NCI-H82 (cell line): ENCODE measurements at regions not wholly inside any gene's neighbourhood (a gene's known extent, or its start where the extent isn't known, plus 50 kb on each side); places are given as distances from the start of the nearest gene placed in this dataset.

Source experiments
- DNase-seq: peaks from one replicate; lab custom pipeline; 2025; lab: John Stamatoyannopoulos, UW

DNA sequence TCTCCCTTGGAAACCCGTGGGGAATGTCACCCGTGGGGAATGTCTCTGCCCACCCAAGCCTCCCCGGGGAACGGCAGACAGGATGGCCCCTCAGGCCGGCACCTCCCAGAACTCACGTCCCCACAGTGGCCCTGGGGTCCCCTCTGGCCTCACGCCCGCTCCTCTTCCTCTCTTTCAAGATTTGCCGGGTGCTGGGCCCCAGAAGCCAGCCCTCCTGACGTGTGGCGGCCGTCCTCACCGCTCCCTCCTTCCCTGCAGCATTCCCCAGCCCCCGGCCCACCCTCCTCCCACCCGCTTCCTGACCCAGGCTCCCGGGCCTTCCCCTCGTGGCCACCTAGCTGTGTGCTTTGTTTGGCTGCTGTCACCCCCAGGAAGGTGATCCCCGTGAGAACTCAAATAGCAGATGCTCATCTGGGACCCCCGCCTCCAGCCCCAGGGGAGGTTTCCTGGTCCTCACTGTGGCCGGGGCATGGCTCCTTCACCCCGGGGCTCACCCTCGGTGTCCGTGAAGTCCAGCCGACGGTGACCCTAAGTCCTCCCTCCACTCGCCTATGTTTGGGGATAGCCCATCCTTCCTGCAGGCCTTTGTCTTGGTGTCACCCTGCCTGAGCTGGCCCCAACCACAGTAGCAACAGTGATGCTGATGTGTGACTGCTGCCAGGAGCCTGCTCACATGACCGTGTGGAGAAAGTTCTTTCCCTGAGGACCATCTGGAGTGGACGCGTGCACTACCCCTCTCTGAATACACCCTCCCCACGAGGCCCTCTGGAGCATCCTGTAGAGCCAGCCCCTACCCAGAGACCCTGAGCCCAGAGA is 163.3 kb upstream of the IER5L start:
- no peak for DNase-seq

DNA sequence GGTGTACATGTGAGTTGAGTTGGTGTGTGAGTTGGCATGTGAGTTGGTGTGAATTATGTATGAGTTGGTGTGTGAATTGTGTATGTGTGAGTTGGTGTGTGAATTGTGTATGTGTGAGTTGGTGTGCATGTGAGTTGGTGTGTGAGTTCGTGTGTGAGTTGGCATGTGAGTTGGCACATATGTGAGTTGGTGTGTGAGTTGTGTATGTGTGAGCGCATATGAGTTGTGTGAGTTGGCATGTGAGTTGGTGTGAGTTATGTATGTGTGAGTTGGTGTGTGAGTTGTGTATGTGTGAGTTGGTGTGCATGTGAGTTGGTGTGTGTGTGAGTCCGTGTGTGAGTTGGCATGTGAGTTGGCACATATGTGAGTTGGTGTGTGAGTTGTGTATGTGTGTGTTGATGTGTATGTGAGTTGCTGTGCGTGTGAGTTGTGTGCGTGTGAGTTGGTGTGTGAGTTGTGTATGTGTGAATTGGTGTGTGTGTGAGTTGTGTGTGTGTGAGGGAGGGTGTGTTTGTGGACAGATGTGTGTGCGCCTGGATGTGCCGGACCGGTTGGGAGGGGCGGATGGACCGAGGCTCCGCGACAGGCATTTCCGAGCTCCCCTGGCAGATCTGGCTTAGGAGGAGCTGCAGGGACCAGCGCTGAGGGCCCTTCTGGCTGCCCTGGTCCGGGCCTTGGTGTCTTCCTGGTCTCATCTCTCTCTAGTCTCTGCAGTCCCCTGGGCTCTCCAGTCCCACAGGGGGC is 162.5 kb upstream of the IER5L start:
- DNase-seq, result peak; percentile 13

- DNase-seq, result no peak
Observed at GRCh38 chr9:129339539-129340157, 161.6 kb upstream of the IER5L start.

DNA sequence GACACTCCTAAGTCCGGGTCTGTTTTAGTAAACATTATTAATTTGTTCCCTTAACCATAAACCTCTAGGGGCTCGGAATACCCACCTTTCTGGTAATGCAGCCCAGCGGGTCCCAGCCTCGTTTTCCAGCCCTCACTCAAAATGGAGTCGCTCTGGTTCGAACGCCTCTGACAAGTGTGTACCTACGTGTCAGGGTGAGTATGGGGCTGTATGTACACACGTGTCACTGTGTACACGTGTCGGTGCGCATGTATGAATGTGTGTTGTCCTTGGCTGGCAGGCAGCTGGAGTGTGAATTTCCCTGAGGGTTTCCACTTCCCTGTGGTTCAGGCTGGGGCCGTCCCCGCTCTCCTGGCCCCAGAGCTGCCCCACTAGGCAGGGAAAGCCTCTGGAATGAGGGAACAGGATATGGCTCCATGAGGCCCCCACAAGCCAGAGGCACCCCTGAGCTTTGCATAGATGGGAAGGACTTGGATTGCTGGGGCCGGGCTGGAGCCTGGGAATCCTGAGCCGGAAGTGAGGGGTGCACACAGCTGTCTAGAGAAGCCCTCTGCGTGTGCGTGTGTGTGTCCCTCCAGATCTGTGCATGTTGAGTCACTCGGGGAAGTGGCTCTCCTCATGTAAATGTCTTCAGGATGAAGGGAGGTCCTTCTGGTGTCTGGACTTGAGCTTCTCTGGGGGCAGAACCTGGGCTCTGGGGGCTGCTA is 160.8 kb upstream of the IER5L start:
- DNase-seq, result no peak

GRCh38 chr9:129337336-129338140 is 159.5 kb upstream of the IER5L start:
- no peak for DNase-seq

GRCh38 chr9:129336601-129337331 is 158.7 kb upstream of the IER5L start:
- DNase-seq, result no peak

DNA sequence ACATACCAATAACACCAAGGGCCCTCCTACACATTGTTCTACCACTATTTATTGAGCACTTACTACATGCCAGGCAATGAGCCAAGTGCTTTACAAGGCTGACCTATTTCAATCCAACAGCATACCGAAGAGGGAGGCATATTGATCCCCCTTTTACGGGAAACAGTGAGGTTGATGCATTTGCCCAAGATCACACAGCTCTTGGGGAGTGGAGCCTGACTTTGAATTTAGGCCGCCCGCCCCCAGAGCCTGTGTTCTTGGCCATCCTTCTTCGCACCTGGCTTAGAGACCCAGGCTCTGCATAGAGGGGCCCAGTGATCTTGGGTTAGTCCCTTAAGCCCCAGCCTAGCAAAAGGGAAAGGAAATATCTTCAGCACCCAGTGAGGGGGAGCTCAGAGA is 158.1 kb upstream of the IER5L start:
- DNase-seq, result no peak

DNA sequence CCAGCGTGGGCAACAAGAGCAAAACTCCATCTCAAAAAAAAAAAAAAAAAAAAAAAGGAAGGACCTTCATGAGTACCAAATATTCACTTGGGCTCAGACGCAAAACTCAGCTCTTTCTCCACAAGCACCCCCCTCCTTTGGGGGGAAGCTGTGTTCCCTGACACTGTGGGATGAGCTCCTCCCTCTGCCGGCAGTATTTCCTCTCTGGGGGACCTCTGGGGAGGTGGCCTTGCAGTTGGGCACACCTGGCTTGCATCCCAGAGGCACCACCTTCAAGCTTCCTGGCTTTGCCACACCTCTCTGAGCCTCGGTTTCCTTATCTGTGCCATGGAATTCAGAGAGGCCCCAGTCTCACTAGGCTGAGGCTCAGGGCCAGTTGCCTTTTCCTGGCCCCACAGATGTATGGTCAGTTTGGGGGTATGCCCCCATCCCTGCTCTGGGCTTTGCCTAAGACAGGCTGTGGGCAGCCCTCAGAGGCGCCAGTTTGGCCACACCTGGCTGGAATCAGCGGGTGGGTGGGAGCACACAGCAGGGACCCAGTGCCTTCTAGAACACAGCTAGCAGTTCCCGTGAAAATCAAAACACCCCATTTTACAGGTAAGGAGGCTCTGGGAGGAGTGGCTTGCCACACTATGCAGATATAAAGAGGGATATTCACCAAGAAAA is 157.5 kb upstream of the IER5L start:
- no peak for DNase-seq

DNA sequence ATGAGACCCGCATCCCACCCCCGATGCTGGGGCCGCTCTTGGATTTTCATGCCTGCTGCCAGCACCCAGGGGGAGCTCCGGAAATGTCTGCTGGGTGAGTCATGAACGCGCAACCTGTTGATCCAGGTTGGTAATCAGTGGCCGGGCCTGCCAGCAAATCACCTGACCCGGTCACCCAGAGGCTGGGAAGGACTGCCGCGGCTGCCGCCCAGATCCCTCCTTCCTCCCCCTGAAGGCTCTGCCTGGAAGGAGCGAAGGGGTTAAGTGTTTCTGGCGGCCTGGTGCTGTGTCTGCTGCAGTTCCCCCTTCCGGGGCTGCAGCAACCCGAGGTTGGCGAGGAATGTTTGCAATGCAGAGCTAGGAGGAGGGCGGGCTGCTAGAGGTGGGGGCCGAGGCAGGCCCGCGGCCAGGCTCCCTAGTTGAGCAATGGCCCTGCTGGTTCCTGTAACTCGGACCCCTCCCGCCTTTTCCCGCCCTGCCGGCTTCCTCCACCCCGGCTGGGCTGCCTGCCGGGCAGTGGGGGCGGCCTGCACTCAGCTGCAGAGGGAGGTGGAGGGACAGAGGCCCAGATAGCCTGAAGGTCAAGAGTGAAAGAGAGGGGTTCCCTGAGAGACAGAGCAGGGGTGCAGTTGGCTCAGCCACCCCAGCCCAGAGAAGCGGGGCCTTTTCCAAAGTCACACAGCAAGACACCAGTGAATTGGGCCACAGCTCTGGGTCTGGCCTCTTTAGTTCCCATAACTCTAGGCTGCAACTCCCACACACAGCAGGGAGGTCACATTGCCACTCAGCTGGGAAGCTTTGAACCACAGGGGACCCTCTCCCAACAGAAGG is 156.3 kb upstream of the IER5L start:
- no peak for DNase-seq

DNA sequence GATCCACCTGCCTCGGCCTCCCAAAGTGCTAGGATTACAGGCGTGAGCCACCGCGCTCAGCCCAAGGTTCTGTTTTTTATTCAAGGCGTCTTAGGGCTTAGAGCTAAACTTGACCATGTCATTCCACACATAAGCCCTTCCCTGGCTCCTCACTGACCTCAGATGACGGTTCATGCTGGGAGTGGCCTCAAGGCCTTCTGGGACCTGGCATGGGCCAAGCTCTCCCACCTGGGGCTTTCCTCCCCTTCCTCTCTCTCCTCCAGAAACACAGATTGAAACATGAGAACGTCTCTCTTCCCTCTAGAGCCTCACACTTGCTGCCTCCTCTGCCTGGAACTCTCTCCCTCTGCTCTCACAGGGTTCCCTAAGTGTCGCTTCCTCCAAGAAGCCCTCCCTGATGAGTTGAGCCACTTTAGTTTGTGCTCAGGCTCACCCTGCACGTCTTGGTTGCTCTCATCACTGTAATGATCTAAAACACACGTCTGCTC is 155.6 kb upstream of the IER5L start:
- no peak for DNase-seq

GRCh38 chr9:129332581-129332980 is 154.5 kb upstream of the IER5L start:
- no peak for DNase-seq

GRCh38 chr9:129331772-129332500 is 153.9 kb upstream of the IER5L start:
- DNase-seq, result no peak

- no peak for DNase-seq
Observed at GRCh38 chr9:129331493-129331765, 153.4 kb upstream of the IER5L start.

DNA sequence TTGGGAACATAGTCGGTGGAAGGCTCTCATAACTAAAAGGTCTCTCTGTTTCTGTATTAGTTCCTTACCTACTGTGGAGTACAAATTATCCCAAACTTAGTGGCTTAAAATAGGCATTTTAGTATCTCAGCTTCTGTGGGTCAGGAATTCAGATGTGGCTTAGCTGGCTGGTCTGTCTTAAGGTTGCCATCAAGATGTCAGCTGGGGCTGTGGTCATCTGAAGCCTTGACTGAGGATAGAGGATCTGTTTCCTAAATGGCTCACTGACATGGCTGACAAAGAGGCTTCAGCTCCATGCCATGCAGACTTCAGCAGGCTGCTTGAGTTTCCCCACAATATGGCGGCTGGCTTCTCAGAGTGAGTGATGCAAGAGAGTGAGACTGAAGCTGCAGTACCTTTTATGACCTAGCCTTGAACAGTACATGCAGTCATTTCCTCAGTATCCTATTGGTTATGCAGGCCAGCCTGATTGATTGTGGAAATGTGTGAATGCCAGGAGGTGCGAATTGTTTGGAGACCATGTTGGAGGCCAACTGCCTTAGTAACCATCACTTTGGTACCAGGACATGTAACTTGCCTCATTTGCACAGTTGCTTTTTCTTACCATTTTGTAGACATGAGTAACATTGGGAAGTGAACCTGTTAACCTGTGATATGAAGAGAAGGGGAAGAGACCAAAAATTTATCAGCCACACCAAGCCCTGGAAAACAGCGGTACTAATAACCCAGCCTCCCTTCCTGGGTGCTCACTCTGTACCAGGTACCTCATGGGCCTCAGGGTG is 152.8 kb upstream of the IER5L start:
- no peak for DNase-seq

GRCh38 chr9:129328355-129329042 is 150.4 kb upstream of the IER5L start:
- DNase-seq, result no peak

GRCh38 chr9:129327552-129328328 is 149.7 kb upstream of the IER5L start:
- no peak for DNase-seq
